ENCODE measurements at regions not wholly inside any gene's neighbourhood (a gene's known extent, or its start where the extent isn't known, plus 50 kb on each side); places are given as distances from the start of the nearest gene placed in this dataset.
A peak's percentile ranks its signal among the peaks of the same experiment; 100 is the strongest.

DNA sequence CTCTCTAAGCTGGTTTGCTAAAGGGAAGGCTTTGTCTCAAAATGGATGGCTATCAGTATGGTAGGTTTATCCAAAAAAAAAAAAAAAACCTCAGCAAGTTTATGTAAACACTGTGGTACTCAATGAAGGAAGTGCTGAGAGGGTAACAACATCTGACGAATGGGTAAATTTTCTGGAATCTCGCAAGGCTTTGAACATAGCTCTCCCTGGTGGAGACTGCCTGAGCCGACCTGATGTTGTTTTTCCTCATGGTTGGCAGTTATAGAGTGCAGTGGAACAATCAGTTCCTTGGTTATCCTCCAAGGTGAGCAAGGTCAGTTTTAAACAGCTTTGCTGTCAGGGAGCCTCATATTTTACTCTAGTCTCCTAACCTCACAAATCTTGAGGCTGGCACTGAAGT is 94.6 kb downstream of the ZPLD1 start:
- no peak overlapping the region for H3K4me3 ChIP-seq (ENCODE audit: low read depth, low read length)
- DNase-seq (ENCODE audit: low read depth): no peak
- TF ChIP-seq, protein P1, sequence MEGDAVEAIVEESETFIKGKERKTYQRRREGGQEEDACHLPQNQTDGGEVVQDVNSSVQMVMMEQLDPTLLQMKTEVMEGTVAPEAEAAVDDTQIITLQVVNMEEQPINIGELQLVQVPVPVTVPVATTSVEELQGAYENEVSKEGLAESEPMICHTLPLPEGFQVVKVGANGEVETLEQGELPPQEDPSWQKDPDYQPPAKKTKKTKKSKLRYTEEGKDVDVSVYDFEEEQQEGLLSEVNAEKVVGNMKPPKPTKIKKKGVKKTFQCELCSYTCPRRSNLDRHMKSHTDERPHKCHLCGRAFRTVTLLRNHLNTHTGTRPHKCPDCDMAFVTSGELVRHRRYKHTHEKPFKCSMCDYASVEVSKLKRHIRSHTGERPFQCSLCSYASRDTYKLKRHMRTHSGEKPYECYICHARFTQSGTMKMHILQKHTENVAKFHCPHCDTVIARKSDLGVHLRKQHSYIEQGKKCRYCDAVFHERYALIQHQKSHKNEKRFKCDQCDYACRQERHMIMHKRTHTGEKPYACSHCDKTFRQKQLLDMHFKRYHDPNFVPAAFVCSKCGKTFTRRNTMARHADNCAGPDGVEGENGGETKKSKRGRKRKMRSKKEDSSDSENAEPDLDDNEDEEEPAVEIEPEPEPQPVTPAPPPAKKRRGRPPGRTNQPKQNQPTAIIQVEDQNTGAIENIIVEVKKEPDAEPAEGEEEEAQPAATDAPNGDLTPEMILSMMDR (IDR thresholded peaks at IDR 0.05; ENCODE audit: low read depth, low read length, missing control alignments): no peak

DNA sequence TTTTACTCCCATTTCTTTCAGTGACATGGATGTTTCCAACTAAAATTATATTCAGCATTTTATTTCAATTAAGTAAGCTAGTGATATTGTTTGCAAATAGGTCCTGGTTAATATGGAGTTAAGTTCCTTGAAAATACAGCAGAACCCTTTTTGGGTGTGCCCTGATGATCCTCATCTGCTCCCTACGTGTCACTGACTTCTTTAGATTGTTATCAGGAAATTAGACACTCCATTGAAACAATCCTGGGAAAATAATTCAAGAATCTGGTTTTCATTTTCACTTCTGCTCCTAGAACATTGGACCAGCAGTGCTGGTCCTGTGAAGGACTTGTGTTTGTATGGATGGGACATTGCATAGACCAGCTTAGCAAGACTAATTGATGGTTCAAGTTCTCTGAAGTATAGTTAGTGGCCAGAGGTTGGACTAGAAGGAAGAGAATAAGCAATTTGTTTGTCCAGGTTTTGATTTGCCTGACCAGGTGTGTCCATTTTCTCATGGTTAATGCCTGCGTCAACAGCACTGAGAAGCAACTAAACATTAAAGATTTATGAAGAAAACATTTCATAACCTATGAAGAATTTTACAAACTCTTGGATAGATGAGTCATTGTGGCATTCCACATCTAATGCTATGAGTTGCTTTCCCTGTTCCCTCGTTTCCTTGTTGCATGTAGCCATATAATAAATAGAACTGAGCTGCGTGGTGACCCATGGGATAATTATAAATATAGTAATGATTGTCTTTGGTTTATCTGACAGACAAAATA is 95.8 kb downstream of the ZPLD1 start:
- no peak for DNase-seq (ENCODE audit: low read depth)
- TF ChIP-seq, protein P1 (IDR thresholded peaks at IDR 0.05; ENCODE audit: low read depth, low read length, missing control alignments): no peak

DNA sequence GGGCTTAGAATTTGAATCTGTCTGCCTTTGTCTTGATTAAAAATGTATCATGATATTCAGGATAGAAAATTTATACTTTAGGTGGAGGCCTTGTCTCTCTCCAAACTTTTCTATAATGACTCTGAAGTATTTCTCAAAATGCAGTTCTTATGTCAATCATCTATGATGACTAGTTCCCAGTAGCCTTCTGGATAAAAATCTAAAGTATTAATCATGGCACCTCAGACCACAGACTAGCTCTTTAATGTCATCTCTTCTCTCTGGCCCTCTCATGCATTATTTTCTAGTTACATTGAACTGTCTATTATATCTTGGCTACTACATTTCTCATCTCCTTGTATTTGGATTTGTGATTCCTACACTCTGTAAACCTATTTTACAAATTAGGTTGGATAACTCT is 96.9 kb downstream of the ZPLD1 start:
- TF ChIP-seq, protein P1 (IDR thresholded peaks at IDR 0.05; ENCODE audit: low read depth, low read length, missing control alignments): no peak
- no peak for DNase-seq (ENCODE audit: low read depth)
- no peak overlapping the region for H3K4me3 ChIP-seq (ENCODE audit: low read depth, low read length)

More for the DNA sequence above, 95.8 kb downstream of the ZPLD1 start:
- no peak overlapping the region for H3K4me3 ChIP-seq (ENCODE audit: low read depth, low read length)

DNA sequence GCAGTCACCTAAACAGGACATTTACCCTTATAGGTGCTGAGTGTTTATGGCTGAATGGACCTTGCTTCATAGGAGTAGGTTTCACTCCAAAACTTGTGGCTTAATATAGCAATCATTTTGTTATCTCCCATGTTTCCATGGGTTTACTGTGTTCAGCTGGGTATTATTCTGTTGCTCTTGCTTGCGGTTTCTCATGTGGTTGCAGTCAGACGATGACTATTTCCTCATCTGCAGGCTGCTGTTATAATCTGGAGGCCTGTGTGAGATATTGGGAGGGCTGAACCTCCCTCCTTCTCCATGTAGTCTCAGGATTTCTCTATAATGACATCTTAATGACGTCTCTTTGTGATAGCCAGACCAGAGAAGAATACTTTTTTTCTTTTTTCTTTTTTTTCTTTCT is 98.1 kb downstream of the ZPLD1 start:
- no peak for DNase-seq (ENCODE audit: low read depth)
- H3K4me3 ChIP-seq (ENCODE audit: low read depth, low read length): no peak overlapping the region
- TF ChIP-seq, protein P1 (IDR thresholded peaks at IDR 0.05; ENCODE audit: low read depth, low read length, missing control alignments): no peak

DNA sequence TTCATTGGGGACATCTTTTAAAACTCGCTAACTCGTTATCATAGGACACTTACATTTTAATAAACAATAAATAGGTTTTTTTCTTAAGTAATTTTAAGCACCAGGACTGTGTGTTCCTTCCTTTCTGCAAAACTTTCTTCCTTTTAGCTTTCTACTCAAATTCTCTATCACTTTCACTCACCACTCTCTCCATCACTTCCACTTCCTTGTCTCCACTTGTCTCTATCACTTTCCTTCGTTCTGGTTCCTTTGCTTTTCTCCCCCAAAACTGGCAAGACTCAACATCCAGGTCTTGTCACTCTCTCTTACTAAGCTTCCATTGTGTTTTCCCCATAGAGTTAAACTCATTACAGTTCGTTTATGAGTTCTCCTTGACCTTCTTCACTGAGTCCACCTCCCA is 99.0 kb downstream of the ZPLD1 start:
- TF ChIP-seq, protein P1 (IDR thresholded peaks at IDR 0.05; ENCODE audit: low read depth, low read length, missing control alignments): no peak
- no peak overlapping the region for H3K4me3 ChIP-seq (ENCODE audit: low read depth, low read length)
- no peak for DNase-seq (ENCODE audit: low read depth)

DNA sequence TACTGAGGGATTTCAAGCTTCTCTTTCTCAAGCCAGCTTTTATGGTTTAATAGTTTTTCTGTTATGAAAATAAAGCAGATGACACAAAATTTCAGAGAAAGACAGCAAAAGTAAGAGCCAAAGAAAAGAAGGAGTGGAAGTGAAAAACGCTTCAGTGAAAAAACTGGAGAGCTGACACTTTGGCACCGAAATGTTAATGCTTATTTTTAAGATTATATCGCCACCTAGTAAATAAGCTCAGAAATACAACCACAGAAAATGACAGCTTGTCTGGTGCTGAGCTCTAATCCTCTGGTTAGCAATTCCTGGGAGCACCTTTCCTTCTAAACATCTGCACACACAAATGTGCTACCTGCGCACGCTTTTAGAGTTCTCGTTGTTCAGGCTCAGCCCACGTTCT is 101.6 kb downstream of the ZPLD1 start:
- no peak overlapping the region for H3K4me3 ChIP-seq (ENCODE audit: low read depth, low read length)
- DNase-seq (ENCODE audit: low read depth): no peak
- TF ChIP-seq, protein P1 (IDR thresholded peaks at IDR 0.05; ENCODE audit: low read depth, low read length, missing control alignments): peak; percentile 47

DNA sequence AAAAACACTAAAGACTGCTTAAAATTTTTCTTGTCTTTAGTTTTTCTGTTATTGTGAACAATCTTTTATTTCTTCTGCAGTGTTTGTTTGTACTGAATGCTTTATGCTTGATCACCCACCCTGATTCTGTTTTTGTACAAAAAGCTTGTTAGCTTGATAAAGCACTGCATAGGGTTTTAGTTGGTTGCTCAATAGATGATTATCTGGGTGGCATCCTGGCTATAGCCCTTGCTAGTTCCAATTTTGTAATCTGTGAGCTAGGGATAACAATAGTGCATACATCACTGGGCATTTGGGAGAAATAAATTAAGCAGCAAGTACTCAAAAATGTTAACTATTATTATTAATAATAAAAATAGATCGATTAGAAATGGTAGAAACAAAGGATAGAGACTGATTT is 102.3 kb downstream of the ZPLD1 start:
- no peak for DNase-seq (ENCODE audit: low read depth)
- no peak overlapping the region for H3K4me3 ChIP-seq (ENCODE audit: low read depth, low read length)

More for the DNA sequence above, 102.3 kb downstream of the ZPLD1 start:
- TF ChIP-seq, protein P1 (IDR thresholded peaks at IDR 0.05; ENCODE audit: low read depth, low read length, missing control alignments): no peak

All from GM12864 (cell line).